AG09319 (cell line): ENCODE measurements at regions not wholly inside any gene's neighbourhood (a gene's known extent, or its start where the extent isn't known, plus 50 kb on each side); places are given as distances from the start of the nearest gene placed in this dataset.

Source experiments
- DNase-seq: peaks from one replicate; pipeline ENCODE4 v3.0.0-alpha.2; 2010; ENCODE audit warnings: low read depth; ENCODE audit errors: extremely low read depth
- CTCF ChIP-seq: IDR thresholded peaks from 2 replicates; pipeline ENCODE4 v1.5.1; 2011; ENCODE audit warnings: low read depth, mild to moderate bottlenecking, inconsistent platforms, low read length, moderate library complexity

- TF ChIP-seq CTCF = no peak
- no peak for DNase-seq
Observed at GRCh38 chr4:158053086-158053485, 119.7 kb downstream of the GASK1B start.

- DNase-seq = peak; percentile 74
- no peak for TF ChIP-seq CTCF
Observed at GRCh38 chr4:158051401-158052235, 121.2 kb downstream of the GASK1B start.

GRCh38 chr4:158050942-158051341 lies 121.9 kb downstream of the GASK1B start:
- no peak for DNase-seq
- TF ChIP-seq CTCF = no peak

- no peak for DNase-seq
- no peak for TF ChIP-seq CTCF
Observed at GRCh38 chr4:158046345-158046744, 126.5 kb downstream of the GASK1B start.

- no peak for TF ChIP-seq CTCF
- no peak for DNase-seq
Observed at GRCh38 chr4:158043971-158044618, 128.7 kb downstream of the GASK1B start.

- no peak for TF ChIP-seq CTCF
- peak; percentile 16 for DNase-seq
Observed at GRCh38 chr4:158042591-158043030, 130.2 kb downstream of the GASK1B start.

- DNase-seq = no peak
- TF ChIP-seq CTCF = no peak
Observed at GRCh38 chr4:158038718-158039117, 134.1 kb downstream of the GASK1B start.
